ENCODE measurements at regions not wholly inside any gene's neighbourhood (a gene's known extent, or its start where the extent isn't known, plus 50 kb on each side); places are given as distances from the start of the nearest gene placed in this dataset.

- no peaks in the 10 kb centered on the region for H3K36me3 ChIP-seq (ENCODE audit: control insufficient read depth, insufficient read depth, low read length)
- H3K4me3 ChIP-seq (ENCODE audit: low read depth, low read length) = no peak overlapping the region
- no peak overlapping the region for H3K9ac ChIP-seq (ENCODE audit: low read depth, low read length)
- H3K9me3 ChIP-seq (ENCODE audit: control insufficient read depth, insufficient read depth, low read length) = no peaks in the 10 kb centered on the region
- H3K27me3 ChIP-seq (ENCODE audit: control insufficient read depth, insufficient read depth, low read length) = no peaks in the 10 kb centered on the region
- no peaks in the 10 kb centered on the region for H3K4me1 ChIP-seq (ENCODE audit: control insufficient read depth, insufficient read depth, low read length)
Measured at GRCh38 chr5:42915306-42915866, 103.7 kb upstream of the SELENOP start.

GRCh38 chr5:42912184-42912798 lies 100.6 kb upstream of the SELENOP start:
- H3K9me3 ChIP-seq (ENCODE audit: control insufficient read depth, insufficient read depth, low read length) = no peaks in the 10 kb centered on the region
- H3K36me3 ChIP-seq (ENCODE audit: control insufficient read depth, insufficient read depth, low read length) = no peaks in the 10 kb centered on the region
- H3K27me3 ChIP-seq (ENCODE audit: control insufficient read depth, insufficient read depth, low read length) = peaks cover 26% of the 10 kb centered on the region
- no peaks in the 10 kb centered on the region for H3K4me1 ChIP-seq (ENCODE audit: control insufficient read depth, insufficient read depth, low read length)
- H3K4me3 ChIP-seq (ENCODE audit: low read depth, low read length) = no peak overlapping the region
- H3K9ac ChIP-seq (ENCODE audit: low read depth, low read length) = no peak overlapping the region

GRCh38 chr5:42908509-42909488 lies 97.1 kb upstream of the SELENOP start:
- Histone ChIP-seq H3K36me3 (ENCODE audit: control insufficient read depth, insufficient read depth, low read length) (no peaks in the 10 kb centered on the region), H3K4me1 (ENCODE audit: control insufficient read depth, insufficient read depth, low read length) (no peaks in the 10 kb centered on the region), H3K27me3 (ENCODE audit: control insufficient read depth, insufficient read depth, low read length) (peaks cover 43% of the 10 kb centered on the region), H3K9me3 (ENCODE audit: control insufficient read depth, insufficient read depth, low read length) (no peaks in the 10 kb centered on the region), H3K9ac (ENCODE audit: low read depth, low read length) (no peak overlapping the region), H3K4me3 (ENCODE audit: low read depth, low read length) (peak overlapping the region; percentile 56)

GRCh38 chr5:42908086-42908485 lies 96.4 kb upstream of the SELENOP start:
- no peaks in the 10 kb centered on the region for H3K4me1 ChIP-seq (ENCODE audit: control insufficient read depth, insufficient read depth, low read length)
- peaks cover 43% of the 10 kb centered on the region for H3K27me3 ChIP-seq (ENCODE audit: control insufficient read depth, insufficient read depth, low read length)
- no peak overlapping the region for H3K4me3 ChIP-seq (ENCODE audit: low read depth, low read length)
- H3K36me3 ChIP-seq (ENCODE audit: control insufficient read depth, insufficient read depth, low read length) = no peaks in the 10 kb centered on the region
- no peaks in the 10 kb centered on the region for H3K9me3 ChIP-seq (ENCODE audit: control insufficient read depth, insufficient read depth, low read length)
- no peak overlapping the region for H3K9ac ChIP-seq (ENCODE audit: low read depth, low read length)

GRCh38 chr5:42905827-42906226 lies 94.1 kb upstream of the SELENOP start:
- Histone ChIP-seq H3K9ac (ENCODE audit: low read depth, low read length) (no peak overlapping the region), H3K4me3 (ENCODE audit: low read depth, low read length) (no peak overlapping the region), H3K27me3 (ENCODE audit: control insufficient read depth, insufficient read depth, low read length) (peaks cover 43% of the 10 kb centered on the region), H3K36me3 (ENCODE audit: control insufficient read depth, insufficient read depth, low read length) (no peaks in the 10 kb centered on the region), H3K4me1 (ENCODE audit: control insufficient read depth, insufficient read depth, low read length) (no peaks in the 10 kb centered on the region), H3K9me3 (ENCODE audit: control insufficient read depth, insufficient read depth, low read length) (no peaks in the 10 kb centered on the region)

GRCh38 chr5:42900734-42901133 lies 89.0 kb upstream of the SELENOP start:
- Histone ChIP-seq H3K9ac (ENCODE audit: low read depth, low read length) (no peak overlapping the region), H3K4me3 (ENCODE audit: low read depth, low read length) (no peak overlapping the region), H3K27me3 (ENCODE audit: control insufficient read depth, insufficient read depth, low read length) (peaks cover 4% of the 10 kb centered on the region), H3K36me3 (ENCODE audit: control insufficient read depth, insufficient read depth, low read length) (no peaks in the 10 kb centered on the region), H3K9me3 (ENCODE audit: control insufficient read depth, insufficient read depth, low read length) (no peaks in the 10 kb centered on the region), H3K4me1 (ENCODE audit: control insufficient read depth, insufficient read depth, low read length) (no peaks in the 10 kb centered on the region)

- Histone ChIP-seq H3K27me3 (ENCODE audit: control insufficient read depth, insufficient read depth, low read length) (no peaks in the 10 kb centered on the region), H3K4me3 (ENCODE audit: low read depth, low read length) (no peak overlapping the region), H3K36me3 (ENCODE audit: control insufficient read depth, insufficient read depth, low read length) (no peaks in the 10 kb centered on the region), H3K9me3 (ENCODE audit: control insufficient read depth, insufficient read depth, low read length) (no peaks in the 10 kb centered on the region), H3K9ac (ENCODE audit: low read depth, low read length) (no peak overlapping the region), H3K4me1 (ENCODE audit: control insufficient read depth, insufficient read depth, low read length) (peaks cover 2% of the 10 kb centered on the region)
Measured at GRCh38 chr5:42898760-42899159, 87.1 kb upstream of the SELENOP start.

- H3K4me3 ChIP-seq (ENCODE audit: low read depth, low read length) = no peak overlapping the region
- no peaks in the 10 kb centered on the region for H3K27me3 ChIP-seq (ENCODE audit: control insufficient read depth, insufficient read depth, low read length)
- H3K36me3 ChIP-seq (ENCODE audit: control insufficient read depth, insufficient read depth, low read length) = no peaks in the 10 kb centered on the region
- no peak overlapping the region for H3K9ac ChIP-seq (ENCODE audit: low read depth, low read length)
- H3K4me1 ChIP-seq (ENCODE audit: control insufficient read depth, insufficient read depth, low read length) = peaks cover 2% of the 10 kb centered on the region
- H3K9me3 ChIP-seq (ENCODE audit: control insufficient read depth, insufficient read depth, low read length) = no peaks in the 10 kb centered on the region
Measured at GRCh38 chr5:42896523-42896922, 84.8 kb upstream of the SELENOP start.

- Histone ChIP-seq H3K4me1 (ENCODE audit: control insufficient read depth, insufficient read depth, low read length) (peaks cover 2% of the 10 kb centered on the region), H3K36me3 (ENCODE audit: control insufficient read depth, insufficient read depth, low read length) (no peaks in the 10 kb centered on the region), H3K4me3 (ENCODE audit: low read depth, low read length) (no peak overlapping the region), H3K27me3 (ENCODE audit: control insufficient read depth, insufficient read depth, low read length) (no peaks in the 10 kb centered on the region), H3K9me3 (ENCODE audit: control insufficient read depth, insufficient read depth, low read length) (no peaks in the 10 kb centered on the region), H3K9ac (ENCODE audit: low read depth, low read length) (peak overlapping the region; percentile 8)
Measured at GRCh38 chr5:42894057-42894456, 82.4 kb upstream of the SELENOP start.

GRCh38 chr5:42889311-42889933 lies 77.7 kb upstream of the SELENOP start:
- Histone ChIP-seq H3K4me1 (ENCODE audit: control insufficient read depth, insufficient read depth, low read length) (peaks cover 2% of the 10 kb centered on the region), H3K9me3 (ENCODE audit: control insufficient read depth, insufficient read depth, low read length) (no peaks in the 10 kb centered on the region), H3K4me3 (ENCODE audit: low read depth, low read length) (no peak overlapping the region), H3K9ac (ENCODE audit: low read depth, low read length) (no peak overlapping the region), H3K36me3 (ENCODE audit: control insufficient read depth, insufficient read depth, low read length) (no peaks in the 10 kb centered on the region), H3K27me3 (ENCODE audit: control insufficient read depth, insufficient read depth, low read length) (no peaks in the 10 kb centered on the region)

- no peaks in the 10 kb centered on the region for H3K27me3 ChIP-seq (ENCODE audit: control insufficient read depth, insufficient read depth, low read length)
- no peak overlapping the region for H3K4me3 ChIP-seq (ENCODE audit: low read depth, low read length)
- no peaks in the 10 kb centered on the region for H3K9me3 ChIP-seq (ENCODE audit: control insufficient read depth, insufficient read depth, low read length)
- H3K9ac ChIP-seq (ENCODE audit: low read depth, low read length) = no peak overlapping the region
- no peaks in the 10 kb centered on the region for H3K4me1 ChIP-seq (ENCODE audit: control insufficient read depth, insufficient read depth, low read length)
- no peaks in the 10 kb centered on the region for H3K36me3 ChIP-seq (ENCODE audit: control insufficient read depth, insufficient read depth, low read length)
Measured at GRCh38 chr5:42888771-42889170, 77.1 kb upstream of the SELENOP start.
